ENCODE measurements at regions not wholly inside any gene's neighbourhood (a gene's known extent, or its start where the extent isn't known, plus 50 kb on each side); places are given as distances from the start of the nearest gene placed in this dataset.
"Not testable (repeated sequence)": the region's sequence is repeated elsewhere in the genome, so short reads cannot be mapped to it uniquely, and the experiment has no call there.

DNA sequence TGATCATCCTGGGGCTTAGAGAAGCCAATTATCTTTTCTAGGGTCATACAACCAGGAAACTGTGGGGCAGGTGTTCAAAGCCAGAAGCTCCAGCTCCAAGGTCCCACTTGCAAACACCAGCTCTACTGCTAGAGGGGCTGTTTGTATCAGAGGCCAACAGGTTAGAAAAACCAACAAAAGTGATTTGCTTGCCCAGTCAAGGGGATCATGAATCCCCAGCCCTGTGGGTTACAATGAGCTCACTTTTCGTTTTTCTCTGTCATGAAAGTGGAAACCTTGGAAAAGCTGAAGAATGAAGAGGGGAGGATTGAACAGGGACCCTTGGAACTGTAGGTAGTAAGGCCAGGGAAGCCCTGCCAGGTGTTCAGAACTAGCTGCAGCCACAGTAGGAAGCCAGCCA, 119.2 kb downstream of the SPP2 start:
- H3K4me3 ChIP-seq (replicated peaks in 1 of 3; ENCODE audit: low read depth in 2 of 3, low read length in 3 of 3): no peak overlapping the region
- no peaks in the 10 kb centered on the region for H3K36me3 ChIP-seq (replicated peaks in 1 of 2; ENCODE audit: control insufficient read depth in 1 of 2, insufficient read depth in 2 of 2, low read length in 2 of 2)
- 91% methylated on average over 1 of the region's 1 CpG for whole genome bisulfite sequencing (ENCODE audit: insufficient coverage)
- no peak overlapping the region for H2AFZ ChIP-seq (ENCODE audit: insufficient read depth, low read depth, low read length, poor library complexity, severe bottlenecking)
- H3K27me3 Mint-ChIP-seq (ENCODE audit: low read depth in 3 of 3): peaks cover 0 to 5% (median 2%) of the 10 kb centered on the region in 3 donors
- TF ChIP-seq, protein P1, sequence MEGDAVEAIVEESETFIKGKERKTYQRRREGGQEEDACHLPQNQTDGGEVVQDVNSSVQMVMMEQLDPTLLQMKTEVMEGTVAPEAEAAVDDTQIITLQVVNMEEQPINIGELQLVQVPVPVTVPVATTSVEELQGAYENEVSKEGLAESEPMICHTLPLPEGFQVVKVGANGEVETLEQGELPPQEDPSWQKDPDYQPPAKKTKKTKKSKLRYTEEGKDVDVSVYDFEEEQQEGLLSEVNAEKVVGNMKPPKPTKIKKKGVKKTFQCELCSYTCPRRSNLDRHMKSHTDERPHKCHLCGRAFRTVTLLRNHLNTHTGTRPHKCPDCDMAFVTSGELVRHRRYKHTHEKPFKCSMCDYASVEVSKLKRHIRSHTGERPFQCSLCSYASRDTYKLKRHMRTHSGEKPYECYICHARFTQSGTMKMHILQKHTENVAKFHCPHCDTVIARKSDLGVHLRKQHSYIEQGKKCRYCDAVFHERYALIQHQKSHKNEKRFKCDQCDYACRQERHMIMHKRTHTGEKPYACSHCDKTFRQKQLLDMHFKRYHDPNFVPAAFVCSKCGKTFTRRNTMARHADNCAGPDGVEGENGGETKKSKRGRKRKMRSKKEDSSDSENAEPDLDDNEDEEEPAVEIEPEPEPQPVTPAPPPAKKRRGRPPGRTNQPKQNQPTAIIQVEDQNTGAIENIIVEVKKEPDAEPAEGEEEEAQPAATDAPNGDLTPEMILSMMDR (IDR thresholded peaks at IDR 0.05): no peak
- intact Hi-C loops (cut with micrococcal nuclease): no loop called here
- H4K20me1 ChIP-seq (ENCODE audit: insufficient read depth, low read length): no peaks in the 10 kb centered on the region
- no peak overlapping the region for H3K4me2 ChIP-seq (replicated peaks; ENCODE audit: extremely low read depth, low read length, poor library complexity, severe bottlenecking)
- H3K27ac ChIP-seq (ENCODE audit: low read depth in 1 of 2, low read length in 2 of 2): no peak overlapping the region
- no peaks in the 10 kb centered on the region for H3K79me2 ChIP-seq (ENCODE audit: insufficient read depth, low read length)
- no peak for DNase-seq
- H3K36me3 Mint-ChIP-seq: no peaks in the 10 kb centered on the region
- H3K9ac ChIP-seq (ENCODE audit: insufficient read depth, low read length, poor library complexity, severe bottlenecking): no peak overlapping the region
- no peaks in the 10 kb centered on the region for H3K9me3 Mint-ChIP-seq
- H3K27me3 ChIP-seq (ENCODE audit: control insufficient read depth in 2 of 2, insufficient read depth in 2 of 2, low read length in 2 of 2): no peaks in the 10 kb centered on the region
- H3K4me3 Mint-ChIP-seq: no peak overlapping the region
- H3K4me1 ChIP-seq (ENCODE audit: control insufficient read depth in 1 of 2, insufficient read depth in 2 of 2, low read length in 2 of 2): no peaks in the 10 kb centered on the region
- H3K4me1 Mint-ChIP-seq: no peaks in the 10 kb centered on the region
- H3K27ac Mint-ChIP-seq: no peak overlapping the region
- no peaks in the 10 kb centered on the region for H3K9me3 ChIP-seq (replicated peaks in 1 of 2; ENCODE audit: control insufficient read depth in 1 of 2, insufficient read depth in 1 of 2, low read length in 2 of 2)

DNA sequence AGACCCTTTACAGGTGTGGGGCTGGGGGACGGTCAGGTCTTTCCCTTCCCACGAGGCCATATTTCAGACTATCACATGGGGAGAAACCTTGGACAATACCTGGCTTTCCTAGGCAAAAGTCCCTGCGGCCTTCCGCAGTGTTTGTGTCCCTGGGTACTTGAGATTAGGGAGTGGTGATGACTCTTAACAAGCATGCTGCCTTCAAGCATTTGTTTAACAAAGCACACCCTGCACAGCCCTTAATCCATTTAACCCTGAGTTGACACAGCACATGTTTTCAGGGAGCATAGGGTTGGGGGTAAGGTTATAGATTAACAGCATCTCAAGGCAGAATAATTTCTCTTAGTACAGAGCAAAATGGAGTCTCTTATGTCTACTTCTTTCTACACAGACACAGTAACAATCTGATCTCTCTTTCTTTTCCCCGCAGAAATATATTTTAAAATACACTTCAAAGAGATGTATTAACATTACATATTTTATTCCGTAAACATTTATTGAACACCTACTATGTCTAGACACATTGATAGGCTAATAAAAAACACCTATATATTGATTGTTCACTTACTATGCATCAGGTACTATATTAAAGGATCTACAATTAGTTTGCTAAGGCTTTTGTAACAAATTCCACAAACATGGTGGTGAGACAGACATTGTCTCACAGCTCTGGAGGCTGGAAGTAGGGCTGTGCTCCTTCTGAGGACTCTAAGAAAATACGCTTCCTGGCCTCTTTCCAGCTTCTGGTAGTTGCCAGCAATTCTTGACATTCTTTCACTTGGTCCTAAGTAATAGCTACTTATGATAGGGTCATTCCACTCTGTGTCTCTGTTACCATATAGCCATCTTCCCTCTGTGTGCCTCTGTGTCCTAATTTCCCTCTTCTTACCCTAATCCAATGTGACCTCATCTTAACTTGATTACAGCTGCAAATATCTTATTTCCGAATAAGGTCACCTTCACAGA, 118.4 kb downstream of the SPP2 start:
- intact Hi-C loops (cut with micrococcal nuclease); H3K27me3 Mint-ChIP-seq (ENCODE audit: low read depth in 3 of 3); H3K4me3 Mint-ChIP-seq; H3K9me3 Mint-ChIP-seq; H3K4me1 ChIP-seq (ENCODE audit: control insufficient read depth in 1 of 2, insufficient read depth in 2 of 2, low read length in 2 of 2); H3K9me3 ChIP-seq (replicated peaks in 1 of 2; ENCODE audit: control insufficient read depth in 1 of 2, insufficient read depth in 1 of 2, low read length in 2 of 2); H3K27me3 ChIP-seq (ENCODE audit: control insufficient read depth in 2 of 2, insufficient read depth in 2 of 2, low read length in 2 of 2); H3K79me2 ChIP-seq (ENCODE audit: insufficient read depth, low read length); H3K9ac ChIP-seq (ENCODE audit: insufficient read depth, low read length, poor library complexity, severe bottlenecking); H4K20me1 ChIP-seq (ENCODE audit: insufficient read depth, low read length); H3K4me2 ChIP-seq (replicated peaks; ENCODE audit: extremely low read depth, low read length, poor library complexity, severe bottlenecking); H3K4me3 ChIP-seq (replicated peaks in 1 of 3; ENCODE audit: low read depth in 2 of 3, low read length in 3 of 3); H3K36me3 Mint-ChIP-seq; H3K36me3 ChIP-seq (replicated peaks in 1 of 2; ENCODE audit: control insufficient read depth in 1 of 2, insufficient read depth in 2 of 2, low read length in 2 of 2); H3K27ac ChIP-seq (ENCODE audit: low read depth in 1 of 2, low read length in 2 of 2); H2AFZ ChIP-seq (ENCODE audit: insufficient read depth, low read depth, low read length, poor library complexity, severe bottlenecking); H3K27ac Mint-ChIP-seq; H3K4me1 Mint-ChIP-seq; DNase-seq: not testable (repeated sequence)
- WGBS (ENCODE audit: insufficient coverage): no CpG with 5 or more reads among the region's 8 CpGs
